ENCODE measurements at regions not wholly inside any gene's neighbourhood (a gene's known extent, or its start where the extent isn't known, plus 50 kb on each side); places are given as distances from the start of the nearest gene placed in this dataset.
A peak's percentile ranks its signal among the peaks of the same experiment; 100 is the strongest.

DNA sequence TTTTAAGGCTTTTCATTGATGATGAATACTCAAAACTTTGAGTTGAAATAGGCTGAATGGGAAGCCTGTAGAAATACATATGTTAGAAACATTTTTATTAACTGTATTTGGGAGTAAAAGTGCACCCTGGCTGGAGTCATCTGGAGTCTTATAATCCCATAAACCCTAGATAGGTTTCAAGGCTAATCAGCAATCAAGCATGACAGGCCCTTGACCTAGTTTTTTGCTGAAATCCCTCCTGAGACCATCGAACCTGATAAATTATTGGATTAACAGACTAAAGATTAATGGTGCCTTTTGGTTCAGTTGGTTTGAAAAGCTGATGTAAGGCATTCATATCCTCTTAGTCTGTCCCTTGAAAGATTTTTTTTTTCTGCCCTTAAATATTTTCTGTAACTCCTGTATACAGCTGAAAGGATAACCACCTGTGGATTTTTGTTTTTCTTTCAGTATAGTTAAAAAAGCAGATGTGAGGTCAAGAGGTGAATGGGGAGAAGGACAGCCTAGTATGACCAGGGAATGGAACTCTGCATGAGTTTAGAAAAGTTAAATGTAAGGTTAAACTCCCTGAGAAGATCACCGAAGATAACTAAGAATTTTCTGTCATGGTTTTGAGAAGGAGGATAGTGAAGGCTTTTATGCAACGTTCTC, 69.4 kb upstream of the STXBP5L start:
- DNase-seq, result no peak

DNA sequence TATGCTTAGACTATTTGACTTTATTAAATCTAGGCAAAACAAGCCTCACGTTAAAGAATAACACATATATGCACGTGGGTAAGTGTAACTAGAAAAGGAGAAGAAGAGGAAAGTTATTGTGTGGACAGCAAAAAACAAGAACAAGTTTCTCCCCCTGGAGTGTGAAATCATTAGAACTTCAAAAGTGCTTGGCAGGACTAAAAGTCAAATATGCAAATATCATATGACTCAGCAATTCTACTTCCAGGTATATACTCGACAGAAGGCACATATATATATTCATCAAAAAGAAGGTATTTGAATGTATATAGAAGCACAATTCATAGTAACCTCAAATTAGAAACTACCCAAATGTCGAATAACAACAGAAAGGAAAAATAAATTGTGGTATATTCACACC, 68.9 kb upstream of the STXBP5L start:
- no peak for DNase-seq

DNA sequence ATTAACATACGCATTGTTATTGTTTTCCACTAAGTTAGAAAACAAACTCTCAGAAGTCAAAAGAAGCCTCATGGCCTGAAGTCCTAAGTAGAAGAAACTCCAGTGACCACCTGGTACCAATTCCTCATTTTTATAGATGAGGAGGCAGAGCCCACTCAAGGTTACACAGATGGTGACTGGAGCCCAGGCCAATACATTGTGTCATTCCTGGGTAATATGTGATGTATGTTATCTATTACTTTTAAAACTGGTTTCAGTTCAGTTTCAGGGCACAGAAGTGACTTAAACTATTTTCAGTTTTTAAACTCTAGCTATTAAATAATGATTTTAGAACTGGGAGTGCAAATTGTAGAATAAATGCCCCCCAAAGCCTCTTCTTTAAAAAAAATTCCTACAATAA, 66.7 kb upstream of the STXBP5L start:
- DNase-seq, result no peak

DNA sequence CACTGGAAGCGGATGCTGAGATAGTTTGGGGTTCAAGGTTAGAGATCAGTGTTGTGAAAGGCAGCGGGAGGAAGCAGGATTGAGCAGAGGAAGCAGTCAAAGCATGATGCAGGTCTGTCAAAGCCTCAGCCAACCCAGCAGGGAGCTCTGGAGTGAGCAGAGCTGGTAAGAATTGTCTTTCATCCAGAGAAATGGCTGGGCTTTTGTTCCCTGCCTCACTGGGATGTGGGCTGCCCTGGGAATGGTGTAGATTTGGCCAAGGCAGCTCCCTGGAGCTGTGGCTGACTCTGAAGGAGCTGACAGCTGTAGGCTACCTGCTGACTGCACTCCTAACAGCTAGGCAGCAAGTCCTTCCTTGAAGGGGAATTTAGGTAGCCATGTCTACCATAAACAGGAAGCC, 61.9 kb upstream of the STXBP5L start:
- no peak for DNase-seq

DNA sequence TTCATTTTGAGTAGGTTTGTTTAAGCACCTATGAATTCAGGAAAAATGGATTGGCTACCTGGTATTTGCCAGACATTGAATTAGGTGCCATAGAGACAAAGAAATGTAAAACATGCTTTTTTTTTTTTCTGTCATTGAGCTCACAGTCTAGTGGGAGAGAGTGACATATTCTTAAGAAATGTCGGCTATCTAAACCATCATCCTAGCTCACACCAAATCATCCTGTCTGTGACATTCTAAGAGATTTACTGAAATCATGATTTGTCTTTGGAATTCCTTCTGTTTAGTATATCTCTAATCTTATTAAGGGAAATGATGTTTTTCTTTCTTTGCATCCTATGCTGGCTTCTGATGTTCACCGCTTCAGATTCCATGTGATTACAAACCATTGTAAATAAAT, 59.5 kb upstream of the STXBP5L start:
- DNase-seq, result no peak

DNA sequence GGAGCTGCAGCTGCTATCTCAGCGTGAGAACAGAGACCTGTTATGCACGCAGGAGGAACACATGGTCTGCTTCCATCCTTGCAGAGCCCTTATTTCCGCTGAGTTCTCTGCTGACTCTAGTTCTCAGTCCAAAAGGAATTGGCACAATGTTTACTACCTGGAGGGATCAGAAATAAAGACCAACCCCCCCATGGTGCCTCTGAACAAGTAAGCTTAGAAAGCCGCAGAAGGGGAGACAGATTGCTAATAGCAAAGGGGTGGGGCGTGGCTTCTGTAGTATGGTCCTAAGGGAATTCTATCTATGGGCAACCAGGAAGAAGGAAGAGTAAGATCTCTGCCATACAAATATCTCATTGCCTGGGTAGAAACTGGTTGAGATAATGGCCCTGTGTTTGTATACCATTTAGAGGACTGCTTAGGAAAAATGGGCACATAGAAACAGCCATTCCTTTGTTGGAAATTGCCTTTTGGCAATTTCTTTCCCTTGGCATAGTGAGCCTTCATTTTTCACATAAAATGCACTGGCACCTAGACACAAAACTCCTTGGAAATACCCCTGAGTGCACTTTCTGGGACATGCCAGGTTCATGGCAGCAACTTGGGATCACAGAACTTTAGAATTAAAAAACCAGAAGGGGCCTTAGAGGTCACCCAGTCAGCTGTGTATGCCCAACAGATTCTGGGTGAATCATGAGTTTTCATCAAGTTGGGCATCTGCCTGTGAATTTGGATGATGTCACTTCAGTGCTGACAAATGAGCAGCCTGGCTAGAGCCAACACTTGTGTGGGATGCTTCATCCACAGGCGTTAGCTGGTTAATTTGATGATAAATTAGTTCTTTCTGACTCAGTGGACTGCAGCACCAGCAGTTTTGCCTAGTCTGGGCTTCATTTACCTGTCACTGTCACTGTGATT, 57.4 kb upstream of the STXBP5L start:
- DNase-seq, result peak in 2 of 51 donors; percentile 4 to 17

DNA sequence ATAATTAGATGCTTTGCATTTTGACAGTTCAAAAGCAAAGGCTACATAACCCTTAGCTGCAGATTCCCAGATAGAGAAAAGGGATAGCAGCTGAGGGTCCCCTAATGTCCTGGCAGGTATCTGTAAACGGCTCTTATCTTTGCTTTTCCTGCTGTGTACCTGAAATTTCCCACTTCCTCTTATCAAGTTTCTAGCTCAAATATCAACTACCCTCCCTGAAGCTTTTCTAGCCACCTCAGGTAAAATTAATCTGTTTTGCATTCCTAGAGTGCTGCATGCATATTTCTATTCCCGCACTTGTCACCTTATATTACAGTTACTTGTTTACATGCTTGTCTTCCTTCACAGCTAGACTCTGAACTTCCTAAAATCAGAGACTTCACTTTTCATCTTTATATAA, 55.6 kb upstream of the STXBP5L start:
- DNase-seq, result no peak

DNA sequence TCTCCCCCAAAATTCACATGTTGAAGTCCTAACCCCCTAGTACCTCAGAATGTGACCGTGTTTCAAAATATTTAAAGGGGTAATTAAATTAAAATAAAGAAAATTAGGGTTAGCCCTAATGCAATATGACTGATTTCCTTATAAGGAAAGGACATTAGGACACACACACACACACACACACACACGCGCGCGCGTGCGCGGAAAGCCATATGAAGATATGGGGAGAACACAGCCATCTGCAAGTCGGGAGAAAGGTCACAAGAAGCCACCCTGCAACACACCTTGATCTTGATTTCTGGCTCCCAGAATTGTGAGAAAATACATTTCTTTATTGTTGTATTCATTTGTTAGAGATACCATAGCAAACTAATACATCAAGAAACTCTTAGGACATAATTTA, 54.6 kb upstream of the STXBP5L start:
- DNase-seq, result no peak

DNA sequence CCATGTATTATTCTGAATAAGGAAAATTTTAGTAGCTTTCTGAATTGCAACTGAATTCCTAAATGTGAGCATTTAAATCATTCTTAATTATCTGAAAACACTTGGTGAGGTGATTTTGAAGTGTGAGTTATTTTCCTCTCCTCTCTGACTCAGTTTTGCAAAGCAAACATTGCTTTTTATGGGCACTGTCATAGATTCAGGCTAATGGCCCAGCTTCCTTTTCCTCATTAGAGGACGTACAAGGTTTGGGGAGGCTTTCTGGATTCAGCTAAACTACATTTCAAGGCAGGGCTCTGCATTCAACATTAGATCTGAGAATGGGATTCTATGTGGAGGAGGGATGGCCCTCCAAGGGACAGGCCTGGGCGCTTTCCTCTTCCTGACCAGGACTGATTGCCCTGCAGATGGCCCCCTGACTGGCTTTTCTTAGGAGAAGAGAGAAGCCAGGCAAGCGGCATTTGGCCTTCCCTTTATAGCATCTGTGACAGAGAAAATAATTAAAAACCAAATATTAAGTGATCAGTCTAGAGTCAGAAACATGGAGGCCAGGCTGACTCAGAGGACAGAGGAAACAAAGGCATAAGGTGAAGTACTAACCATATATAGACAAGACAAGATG, 53.0 kb upstream of the STXBP5L start:
- DNase-seq, result no peak

DNA sequence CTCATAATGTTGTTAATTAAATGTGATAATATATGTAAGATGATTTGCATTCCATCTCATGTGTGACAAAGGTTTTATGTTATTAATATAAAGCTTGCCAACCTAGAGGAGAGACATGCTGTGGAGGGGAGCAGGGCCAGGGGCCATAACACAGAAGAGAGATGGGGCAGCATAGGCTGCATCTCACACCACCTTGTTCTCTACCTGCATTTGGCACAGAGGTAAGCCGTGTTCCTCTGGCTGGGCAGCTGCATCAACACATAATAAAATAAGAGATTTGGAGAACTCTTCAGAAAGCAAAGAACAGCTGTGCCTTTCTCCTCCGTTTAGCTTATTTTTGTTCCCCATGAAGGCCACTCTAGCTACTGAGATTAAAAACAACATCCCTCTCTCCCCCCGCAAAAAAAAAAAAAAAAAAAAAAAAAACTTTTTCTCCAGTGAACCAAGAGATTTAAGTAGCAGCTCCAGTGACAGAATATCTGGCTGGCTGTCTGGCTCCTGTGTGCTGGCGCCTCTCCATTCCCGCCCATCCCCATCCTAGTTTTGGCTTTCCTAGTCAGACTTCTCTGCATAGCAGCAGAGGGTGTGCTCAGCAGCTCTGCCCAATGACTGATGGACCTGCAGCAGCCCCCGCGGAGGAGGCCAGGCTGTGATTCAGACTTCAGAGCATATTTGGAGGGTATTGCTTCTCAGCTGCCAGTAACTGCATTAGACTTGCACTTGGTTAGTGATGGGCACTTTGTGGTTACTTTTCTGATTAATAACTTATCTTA, 52.2 kb upstream of the STXBP5L start:
- peak in 22 of 51 donors; percentile 1 to 76 (median 4) for DNase-seq
